Glutamatergic neuron (in vitro differentiated cells): ENCODE measurements at regions not wholly inside any gene's neighbourhood (a gene's known extent, or its start where the extent isn't known, plus 50 kb on each side); places are given as distances from the start of the nearest gene placed in this dataset.

ENCODE experiments used
- DNase-seq: peaks from one replicate; pipeline ENCODE4 v3.0.0; 2022
- H3K27ac Mint-ChIP-seq: one replicate; pipeline ENCODE4 v1.8.0; 2020; ENCODE audit warnings: mild to moderate bottlenecking, mixed read lengths, inconsistent platforms; ENCODE audit not compliant: unreplicated experiment
- H3K27me3 Mint-ChIP-seq: one replicate; pipeline ENCODE4 v1.8.0; 2020; ENCODE audit warnings: mild to moderate bottlenecking, moderate library complexity, mixed read lengths, inconsistent platforms; ENCODE audit not compliant: unreplicated experiment
- H3K36me3 Mint-ChIP-seq: one replicate; pipeline ENCODE4 v1.8.0; 2020; ENCODE audit warnings: mild to moderate bottlenecking, mixed read lengths, inconsistent platforms; ENCODE audit not compliant: unreplicated experiment
- H3K4me1 Mint-ChIP-seq: one replicate; pipeline ENCODE4 v1.8.0; 2020; ENCODE audit warnings: mild to moderate bottlenecking, low read depth, mixed read lengths, inconsistent platforms; ENCODE audit not compliant: unreplicated experiment
- H3K4me3 Mint-ChIP-seq: one replicate; pipeline ENCODE4 v1.8.0; 2020; ENCODE audit warnings: mild to moderate bottlenecking, mixed read lengths, inconsistent platforms; ENCODE audit not compliant: unreplicated experiment
- H3K9me3 Mint-ChIP-seq: one replicate; pipeline ENCODE4 v1.8.0; 2020; ENCODE audit warnings: mild to moderate bottlenecking, moderate library complexity, mixed read lengths, inconsistent platforms; ENCODE audit not compliant: unreplicated experiment
- CTCF ChIP-seq: fragments of 200-600 bp; sonication (generic); IDR thresholded peaks from one replicate; pipeline ENCODE4 v1.5.0; 2021; ENCODE audit not compliant: partially characterized antibody, unreplicated experiment

- no peak overlapping the region for H3K4me3 Mint-ChIP-seq
- H3K36me3 Mint-ChIP-seq: peaks cover 4% of the 10 kb centered on the region
- no peaks in the 10 kb centered on the region for H3K9me3 Mint-ChIP-seq
- no peak overlapping the region for H3K27ac Mint-ChIP-seq
- DNase-seq: no peak
- TF ChIP-seq CTCF: no peak
- H3K27me3 Mint-ChIP-seq: no peaks in the 10 kb centered on the region
- no peaks in the 10 kb centered on the region for H3K4me1 Mint-ChIP-seq
Observed at GRCh38 chr17:12553625-12554024, 112.1 kb upstream of the MYOCD start.

- Mint-ChIP-seq H3K36me3 (peaks cover 4% of the 10 kb centered on the region), H3K4me3 (no peak overlapping the region)
- TF ChIP-seq CTCF: no peak
Observed at GRCh38 chr17:12554251-12554650, 111.4 kb upstream of the MYOCD start.

GRCh38 chr17:12566291-12566690, 99.4 kb upstream of the MYOCD start:
- no peak for TF ChIP-seq CTCF
- peaks cover 2% of the 10 kb centered on the region for H3K27me3 Mint-ChIP-seq
- no peaks in the 10 kb centered on the region for H3K9me3 Mint-ChIP-seq
- DNase-seq: peak; percentile 23
- no peak overlapping the region for H3K4me3 Mint-ChIP-seq
- H3K36me3 Mint-ChIP-seq: no peaks in the 10 kb centered on the region
- peak overlapping the region; percentile 26 for H3K27ac Mint-ChIP-seq
- peaks cover 29% of the 10 kb centered on the region for H3K4me1 Mint-ChIP-seq

More at GRCh38 chr17:12554251-12554650, 111.4 kb upstream of the MYOCD start:
- H3K4me1 Mint-ChIP-seq: no peaks in the 10 kb centered on the region
- H3K27me3 Mint-ChIP-seq: no peaks in the 10 kb centered on the region
- H3K27ac Mint-ChIP-seq: no peak overlapping the region
- no peak for DNase-seq
- H3K9me3 Mint-ChIP-seq: no peaks in the 10 kb centered on the region

GRCh38 chr17:12567077-12568053, 98.3 kb upstream of the MYOCD start:
- Mint-ChIP-seq H3K36me3 (no peaks in the 10 kb centered on the region), H3K27ac (peak overlapping the region; percentile 3), H3K4me3 (no peak overlapping the region), H3K4me1 (peaks cover 29% of the 10 kb centered on the region), H3K9me3 (no peaks in the 10 kb centered on the region), H3K27me3 (peaks cover 2% of the 10 kb centered on the region)
- no peak for DNase-seq
- TF ChIP-seq CTCF: no peak
